SK-N-SH (cell line): ENCODE measurements at regions not wholly inside any gene's neighbourhood (a gene's known extent, or its start where the extent isn't known, plus 50 kb on each side); places are given as distances from the start of the nearest gene placed in this dataset.

Experiments
- CTCF ChIP-seq: fragments of 200-600 bp; sonication (generic); IDR thresholded peaks from 2 replicates; pipeline ENCODE4 v1.6.1; 2017; ENCODE audit warnings: antibody characterized with exemption, mild to moderate bottlenecking, moderate library complexity
- EP300 ChIP-seq, 2 experiments: IDR thresholded peaks; 2 replicates each; pipeline versions ENCODE4 v1.4.0 to v1.6.1; 2012; ENCODE audit warnings: borderline replicate concordance in 1 of 2, low read depth in 1 of 2, low read length in 1 of 2
- FOXM1 ChIP-seq: IDR thresholded peaks from 2 replicates; pipeline ENCODE4 v1.4.0; 2012; ENCODE audit warnings: low read depth, mild to moderate bottlenecking
- JUND ChIP-seq: IDR thresholded peaks from 2 replicates; pipeline ENCODE4 v1.4.0; 2012
- POLR2AphosphoS5 ChIP-seq: IDR thresholded peaks from 2 replicates; pipeline ENCODE4 v1.6.1; 2012; ENCODE audit warnings: low read depth, low read length
- RFX5 ChIP-seq: IDR thresholded peaks from 2 replicates; pipeline ENCODE4 v1.6.1; 2012; ENCODE audit warnings: mild to moderate bottlenecking, improper control_type of control experiment, low read length
- SMC3 ChIP-seq: IDR thresholded peaks from 2 replicates; pipeline ENCODE4 v1.6.1; 2012; ENCODE audit warnings: low read depth, low read length, improper control_type of control experiment
- TAF1 ChIP-seq: IDR thresholded peaks from 2 replicates; pipeline ENCODE4 v1.6.1; 2012; ENCODE audit warnings: low read depth, mild to moderate bottlenecking, low read length, moderate library complexity, borderline replicate concordance
- USF1 ChIP-seq: IDR thresholded peaks from 2 replicates; pipeline ENCODE4 v1.4.0; 2012; ENCODE audit warnings: low read depth, borderline replicate concordance
- YY1 ChIP-seq: IDR thresholded peaks from 2 replicates; pipeline ENCODE4 v1.4.0; 2012; ENCODE audit warnings: low read depth, mild to moderate bottlenecking
- ZBTB33 ChIP-seq: IDR thresholded peaks from 2 replicates; pipeline ENCODE4 v1.4.0; 2012; ENCODE audit warnings: low read depth, borderline replicate concordance

- no peak for TF ChIP-seq ZBTB33
- no peak for TF ChIP-seq CTCF
- no peak for TF ChIP-seq RFX5
- no peak for TF ChIP-seq POLR2AphosphoS5
- TF ChIP-seq YY1 = no peak
- no peak for TF ChIP-seq FOXM1
- TF ChIP-seq EP300 (IDR thresholded peaks at IDR 0.05; ENCODE audit: borderline replicate concordance in 1 of 2, low read depth in 1 of 2, low read length in 1 of 2) = no peak
- no peak for TF ChIP-seq SMC3
- no peak for TF ChIP-seq TAF1
- no peak for TF ChIP-seq JUND
- no peak for TF ChIP-seq USF1
Observed at GRCh38 chr5:1948663-1949191, 66.0 kb upstream of the IRX4 start.
